GM12864 (cell line): ENCODE measurements at regions not wholly inside any gene's neighbourhood (a gene's known extent, or its start where the extent isn't known, plus 50 kb on each side); places are given as distances from the start of the nearest gene placed in this dataset.
A peak's percentile ranks its signal among the peaks of the same experiment; 100 is the strongest.

Experiments
- DNase-seq: peaks from one replicate; pipeline ENCODE4 v3.0.0-alpha.2; 2011; ENCODE audit warnings: low read depth
- H3K4me3 ChIP-seq: 2 replicates; pipeline ENCODE4 v1.5.1; 2011; ENCODE audit warnings: mild to moderate bottlenecking, low read depth, low read length, control low read depth
- CTCF ChIP-seq: IDR thresholded peaks from 2 replicates; pipeline ENCODE4 v1.5.1; 2011; ENCODE audit warnings: low read depth, mild to moderate bottlenecking, moderate library complexity, low read length, control low read depth, inconsistent platforms; ENCODE audit errors: missing control alignments

- DNase-seq: no peak
- no peak overlapping the region for H3K4me3 ChIP-seq
- TF ChIP-seq CTCF: peak; percentile 42
Measured at GRCh38 chr1:90579212-90579802, 137.8 kb downstream of the BARHL2 start.

GRCh38 chr1:90574692-90575370 is 142.3 kb downstream of the BARHL2 start:
- TF ChIP-seq CTCF: no peak
- H3K4me3 ChIP-seq: no peak overlapping the region
- DNase-seq: no peak

- no peak for DNase-seq
- H3K4me3 ChIP-seq: no peak overlapping the region
- no peak for TF ChIP-seq CTCF
Measured at GRCh38 chr1:90573736-90574135, 143.4 kb downstream of the BARHL2 start.

GRCh38 chr1:90572446-90572845 is 144.7 kb downstream of the BARHL2 start:
- H3K4me3 ChIP-seq: no peak overlapping the region
- TF ChIP-seq CTCF: no peak
- DNase-seq: no peak

GRCh38 chr1:90568436-90568835 is 148.7 kb downstream of the BARHL2 start:
- no peak for TF ChIP-seq CTCF
- no peak overlapping the region for H3K4me3 ChIP-seq
- no peak for DNase-seq

GRCh38 chr1:90564164-90564563 is 152.9 kb downstream of the BARHL2 start:
- TF ChIP-seq CTCF: no peak
- H3K4me3 ChIP-seq: no peak overlapping the region
- DNase-seq: no peak

GRCh38 chr1:90562892-90563291 is 154.2 kb downstream of the BARHL2 start:
- H3K4me3 ChIP-seq: no peak overlapping the region
- TF ChIP-seq CTCF: no peak
- no peak for DNase-seq
